PC-9 (cell line): ENCODE measurements at regions not wholly inside any gene's neighbourhood (a gene's known extent, or its start where the extent isn't known, plus 50 kb on each side); places are given as distances from the start of the nearest gene placed in this dataset.

ENCODE experiments used
- BruUV-seq: library from RNA; stranded (reverse); fragments of 400-500 nt; replicated peaks from 2 replicates; lab custom pipeline; 2021; lab: Mats Ljungman, UMichigan
- CTCF ChIA-PET: fragments of 300-600 bp; sonication (Branson Sonifier 250); formaldehyde crosslinking; loops from one replicate; lab custom pipeline; 2022; ENCODE audit warnings: antibody characterized with exemption; lab: Charles Lee
- POLR2A ChIA-PET: fragments of 300-600 bp; sonication (Branson Sonifier 250); formaldehyde crosslinking; loops from one replicate; lab custom pipeline; 2022; ENCODE audit warnings: antibody characterized with exemption; ENCODE audit not compliant: unreplicated experiment; lab: Charles Lee
- DNase-seq, 2 experiments: peaks; one replicate each; pipeline versions ENCODE4 v3.0.0 to v3.0.0-alpha.2; 2015 to 2022; ENCODE audit warnings: mixed read lengths in 1 of 2
- H2AFZ ChIP-seq: fragments of 200-600 bp; sonication (generic); 2 replicates; pipeline ENCODE4 v1.8.1; 2017; ENCODE audit warnings: antibody characterized with exemption
- H3F3A ChIP-seq: fragments of 200-600 bp; sonication (generic); 2 replicates; pipeline ENCODE4 v1.8.1; 2017; ENCODE audit warnings: antibody characterized with exemption, mild to moderate bottlenecking, low read depth; ENCODE audit not compliant: insufficient read depth
- H3K27ac ChIP-seq: fragments of 200-600 bp; sonication (generic); 2 replicates; pipeline ENCODE4 v1.6.1; 2016; ENCODE audit warnings: mixed run types
- H3K27me3 ChIP-seq: fragments of 200-600 bp; sonication (generic); 2 replicates; pipeline ENCODE4 v1.6.1; 2016; ENCODE audit warnings: low read depth, mixed run types; ENCODE audit not compliant: insufficient read depth
- H3K36me3 ChIP-seq: fragments of 200-600 bp; sonication (generic); 2 replicates; pipeline ENCODE4 v1.6.1; 2016; ENCODE audit warnings: low read depth, mixed run types
- H3K4me1 ChIP-seq: fragments of 200-600 bp; sonication (generic); replicated peaks from 2 replicates; pipeline ENCODE4 v1.6.1; 2016; ENCODE audit warnings: mixed run types; ENCODE audit not compliant: insufficient read depth
- H3K4me2 ChIP-seq: fragments of 200-600 bp; sonication (generic); 2 replicates; pipeline ENCODE4 v1.6.1; 2017; ENCODE audit warnings: mixed run types
- H3K4me3 ChIP-seq: fragments of 200-600 bp; sonication (generic); 2 replicates; pipeline ENCODE4 v1.6.1; 2016; ENCODE audit warnings: mixed run types
- H3K79me2 ChIP-seq: fragments of 200-600 bp; sonication (generic); 2 replicates; pipeline ENCODE4 v1.6.1; 2017; ENCODE audit warnings: low read depth, mixed run types
- H3K9me2 ChIP-seq: fragments of 200-600 bp; sonication (generic); 2 replicates; pipeline ENCODE4 v1.8.1; 2017; ENCODE audit warnings: mild to moderate bottlenecking; ENCODE audit not compliant: insufficient read depth
- H3K9me3 ChIP-seq: fragments of 200-600 bp; sonication (generic); 2 replicates; pipeline ENCODE4 v1.8.1; 2016; ENCODE audit warnings: low read depth; ENCODE audit not compliant: insufficient read depth
- H4K20me1 ChIP-seq: fragments of 200-600 bp; sonication (generic); 2 replicates; pipeline ENCODE4 v1.8.1; 2017; ENCODE audit not compliant: insufficient read depth
- EZH2 ChIP-seq: fragments of 200-600 bp; sonication (generic); IDR thresholded peaks from 2 replicates; pipeline ENCODE4 v1.8.0; 2017; ENCODE audit warnings: antibody characterized with exemption, low read depth
- intact Hi-C: fragments of 100-400 bp; cut with micrococcal nuclease; formaldehyde crosslinking; loops from one replicate; pipeline ENCODE4 v1.10.0; 2022; ENCODE audit not compliant: unreplicated experiment
- TF ChIP-seq, protein P1 (sequence below): fragments of 200-600 bp; sonication (generic); conservative IDR thresholded peaks from 2 replicates; pipeline ENCODE4 v1.6.1; 2017; ENCODE audit warnings: mixed run types, antibody characterized with exemption, mild to moderate bottlenecking, moderate library complexity

DNA sequence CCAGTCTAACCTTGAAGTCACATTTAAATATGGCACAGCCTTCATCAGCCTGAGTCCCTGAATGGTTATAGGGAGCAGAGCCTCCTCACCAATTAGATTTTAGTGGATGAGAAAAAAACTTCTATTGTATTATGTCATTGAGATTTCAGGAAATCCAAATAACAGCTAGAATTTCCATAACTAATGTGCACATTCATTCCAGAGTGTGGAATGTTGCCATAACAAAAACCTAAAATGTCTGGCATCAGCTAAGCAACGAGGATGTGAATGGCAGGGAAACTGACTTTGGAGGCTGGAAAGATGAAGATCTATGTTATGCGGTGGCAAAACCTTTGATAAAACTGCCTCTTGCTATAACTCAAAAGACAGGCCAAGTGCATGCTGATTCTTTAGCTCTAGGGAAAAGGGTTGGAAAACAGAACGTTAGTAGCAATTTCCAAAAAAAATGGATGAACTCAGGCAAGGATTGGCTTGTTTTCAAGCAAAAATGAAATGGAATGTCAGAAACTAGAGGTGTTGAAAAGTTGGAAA lies 91.3 kb upstream of the NFIB start:
- Histone ChIP-seq H3K79me2 (no peaks in the 10 kb centered on the region), H3K36me3 (no peaks in the 10 kb centered on the region), H4K20me1 (no peaks in the 10 kb centered on the region), H3K9me3 (no peaks in the 10 kb centered on the region), H3K27ac (no peak overlapping the region), H2AFZ (no peak overlapping the region), H3K9me2 (no peaks in the 10 kb centered on the region), H3K4me1 (no peaks in the 10 kb centered on the region), H3K4me3 (no peak overlapping the region), H3F3A (no peaks in the 10 kb centered on the region), H3K4me2 (no peak overlapping the region), H3K27me3 (no peaks in the 10 kb centered on the region)
- POLR2A ChIA-PET: interaction anchor here (0.7 kb wide), 1 partner anchor 23 kb away, joined by 4 read pairs; no protein-coding TSS in a partner anchor
- intact Hi-C loops: no loop called here
- no TSS peak for BruUV-seq
- TF ChIP-seq, protein P1, sequence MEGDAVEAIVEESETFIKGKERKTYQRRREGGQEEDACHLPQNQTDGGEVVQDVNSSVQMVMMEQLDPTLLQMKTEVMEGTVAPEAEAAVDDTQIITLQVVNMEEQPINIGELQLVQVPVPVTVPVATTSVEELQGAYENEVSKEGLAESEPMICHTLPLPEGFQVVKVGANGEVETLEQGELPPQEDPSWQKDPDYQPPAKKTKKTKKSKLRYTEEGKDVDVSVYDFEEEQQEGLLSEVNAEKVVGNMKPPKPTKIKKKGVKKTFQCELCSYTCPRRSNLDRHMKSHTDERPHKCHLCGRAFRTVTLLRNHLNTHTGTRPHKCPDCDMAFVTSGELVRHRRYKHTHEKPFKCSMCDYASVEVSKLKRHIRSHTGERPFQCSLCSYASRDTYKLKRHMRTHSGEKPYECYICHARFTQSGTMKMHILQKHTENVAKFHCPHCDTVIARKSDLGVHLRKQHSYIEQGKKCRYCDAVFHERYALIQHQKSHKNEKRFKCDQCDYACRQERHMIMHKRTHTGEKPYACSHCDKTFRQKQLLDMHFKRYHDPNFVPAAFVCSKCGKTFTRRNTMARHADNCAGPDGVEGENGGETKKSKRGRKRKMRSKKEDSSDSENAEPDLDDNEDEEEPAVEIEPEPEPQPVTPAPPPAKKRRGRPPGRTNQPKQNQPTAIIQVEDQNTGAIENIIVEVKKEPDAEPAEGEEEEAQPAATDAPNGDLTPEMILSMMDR: no peak
- no peak for TF ChIP-seq EZH2
- CTCF ChIA-PET: no interaction called here
- DNase-seq: no peak

DNA sequence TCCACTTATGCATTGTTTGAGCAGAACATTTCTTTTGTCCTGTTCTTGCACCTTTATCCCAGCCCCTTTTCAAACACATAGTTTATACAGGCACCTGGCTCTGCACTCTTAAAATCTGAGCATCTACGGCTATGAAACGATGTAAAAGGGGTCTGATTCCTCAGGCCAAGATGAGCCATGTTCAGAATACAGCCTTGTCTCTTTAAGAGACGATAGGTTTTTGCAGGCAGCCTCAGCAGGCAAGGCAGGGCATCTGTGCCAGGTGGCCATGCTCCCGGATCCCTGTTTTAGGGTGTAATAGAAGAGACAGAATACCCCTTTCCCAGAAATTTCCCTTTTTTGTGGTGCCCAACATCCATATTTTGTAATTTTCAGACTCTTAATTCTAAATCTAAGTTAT lies 89.1 kb upstream of the NFIB start:
- intact Hi-C loops: no loop called here
- ChIA-PET CTCF (interaction anchor here (0.7 kb wide), 1 partner anchor 134 kb away, joined by 12 read pairs; no protein-coding TSS in a partner anchor), POLR2A (no interaction called here)

DNA sequence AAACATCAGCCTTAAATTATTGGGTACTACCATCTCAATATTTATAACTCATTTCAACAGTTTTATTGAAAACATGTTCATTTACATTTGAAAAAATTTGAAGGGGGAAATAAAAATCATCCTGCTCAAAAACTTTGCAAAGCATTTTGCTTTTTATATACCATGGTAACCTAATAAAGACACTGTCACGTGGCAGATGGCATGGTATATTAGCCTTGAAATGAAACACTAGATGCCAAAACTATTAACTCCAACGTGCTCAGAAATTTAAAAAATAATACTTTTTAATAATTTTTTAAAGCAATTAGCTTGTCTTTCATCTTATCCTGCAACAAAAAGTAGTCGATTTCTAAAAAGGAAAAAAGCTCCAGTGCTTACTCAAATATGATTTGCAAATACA lies 88.6 kb upstream of the NFIB start:
- H3K27me3 ChIP-seq: no peaks in the 10 kb centered on the region
- no peaks in the 10 kb centered on the region for H3K36me3 ChIP-seq
- intact Hi-C loops: no loop called here
- no peaks in the 10 kb centered on the region for H3K9me3 ChIP-seq
- H3K4me3 ChIP-seq: no peak overlapping the region
- no peaks in the 10 kb centered on the region for H3F3A ChIP-seq
- H2AFZ ChIP-seq: no peak overlapping the region
- no peaks in the 10 kb centered on the region for H3K9me2 ChIP-seq
- H3K4me2 ChIP-seq: no peak overlapping the region
- H3K79me2 ChIP-seq: no peaks in the 10 kb centered on the region
- BruUV-seq: no TSS peak
- H3K4me1 ChIP-seq: no peaks in the 10 kb centered on the region
- H4K20me1 ChIP-seq: no peaks in the 10 kb centered on the region
- no peak for DNase-seq
- CTCF ChIA-PET: no interaction called here
- TF ChIP-seq, protein P1: no peak
- TF ChIP-seq EZH2: no peak
- H3K27ac ChIP-seq: no peak overlapping the region
- POLR2A ChIA-PET: no interaction called here

More for the DNA sequence above, 89.1 kb upstream of the NFIB start:
- H3K79me2 ChIP-seq: no peaks in the 10 kb centered on the region
- no peaks in the 10 kb centered on the region for H3F3A ChIP-seq
- no peak for TF ChIP-seq EZH2
- TF ChIP-seq, protein P1: no peak
- H3K27me3 ChIP-seq: no peaks in the 10 kb centered on the region
- no peak overlapping the region for H2AFZ ChIP-seq
- no peak for DNase-seq
- no peaks in the 10 kb centered on the region for H3K9me3 ChIP-seq
- H3K36me3 ChIP-seq: no peaks in the 10 kb centered on the region
- H3K4me3 ChIP-seq: no peak overlapping the region
- no peaks in the 10 kb centered on the region for H4K20me1 ChIP-seq
- H3K27ac ChIP-seq: no peak overlapping the region
- no peaks in the 10 kb centered on the region for H3K9me2 ChIP-seq
- no TSS peak for BruUV-seq
- H3K4me2 ChIP-seq: no peak overlapping the region
- H3K4me1 ChIP-seq: no peaks in the 10 kb centered on the region
